ENCODE measurements at regions not wholly inside any gene's neighbourhood (a gene's known extent, or its start where the extent isn't known, plus 50 kb on each side); places are given as distances from the start of the nearest gene placed in this dataset.

DNA sequence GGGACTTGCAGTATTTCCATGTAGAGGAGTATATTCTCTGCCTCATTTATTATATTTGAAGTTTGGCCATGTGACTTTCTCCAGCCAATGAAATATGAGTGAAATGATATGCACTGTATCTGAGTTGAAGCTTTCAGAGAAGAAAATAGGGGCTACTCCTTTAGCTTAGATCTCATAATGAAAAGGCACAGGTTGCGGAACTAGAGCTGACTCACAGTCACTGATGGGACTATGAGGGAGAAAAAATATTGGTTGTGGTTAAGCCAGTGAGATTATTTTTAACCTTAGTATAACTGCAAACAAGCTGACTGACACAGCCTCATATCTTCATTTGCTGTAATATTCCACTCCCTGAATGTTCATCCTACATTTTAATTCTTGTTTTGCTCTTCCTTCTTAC, 1104.3 kb downstream of the RPA4 start:
- DNase-seq (ENCODE audit: low spot score): no peak
- CTCF ChIA-PET: no interaction called here
- POLR2A ChIA-PET: no interaction called here
- no peak overlapping the region for H3K4me3 Mint-ChIP-seq
- H3K27ac Mint-ChIP-seq: no peak overlapping the region
- TF ChIP-seq ATF1 (CRISPR knock-in tag; IDR thresholded peaks at IDR 0.05): no peak
- TF ChIP-seq OVOL2 (CRISPR knock-in tag; IDR thresholded peaks at IDR 0.05; ENCODE audit: borderline replicate concordance): no peak
- TF ChIP-seq FOXJ3 (CRISPR knock-in tag; IDR thresholded peaks at IDR 0.05; ENCODE audit: borderline replicate concordance): no peak
- TF ChIP-seq, protein P1, sequence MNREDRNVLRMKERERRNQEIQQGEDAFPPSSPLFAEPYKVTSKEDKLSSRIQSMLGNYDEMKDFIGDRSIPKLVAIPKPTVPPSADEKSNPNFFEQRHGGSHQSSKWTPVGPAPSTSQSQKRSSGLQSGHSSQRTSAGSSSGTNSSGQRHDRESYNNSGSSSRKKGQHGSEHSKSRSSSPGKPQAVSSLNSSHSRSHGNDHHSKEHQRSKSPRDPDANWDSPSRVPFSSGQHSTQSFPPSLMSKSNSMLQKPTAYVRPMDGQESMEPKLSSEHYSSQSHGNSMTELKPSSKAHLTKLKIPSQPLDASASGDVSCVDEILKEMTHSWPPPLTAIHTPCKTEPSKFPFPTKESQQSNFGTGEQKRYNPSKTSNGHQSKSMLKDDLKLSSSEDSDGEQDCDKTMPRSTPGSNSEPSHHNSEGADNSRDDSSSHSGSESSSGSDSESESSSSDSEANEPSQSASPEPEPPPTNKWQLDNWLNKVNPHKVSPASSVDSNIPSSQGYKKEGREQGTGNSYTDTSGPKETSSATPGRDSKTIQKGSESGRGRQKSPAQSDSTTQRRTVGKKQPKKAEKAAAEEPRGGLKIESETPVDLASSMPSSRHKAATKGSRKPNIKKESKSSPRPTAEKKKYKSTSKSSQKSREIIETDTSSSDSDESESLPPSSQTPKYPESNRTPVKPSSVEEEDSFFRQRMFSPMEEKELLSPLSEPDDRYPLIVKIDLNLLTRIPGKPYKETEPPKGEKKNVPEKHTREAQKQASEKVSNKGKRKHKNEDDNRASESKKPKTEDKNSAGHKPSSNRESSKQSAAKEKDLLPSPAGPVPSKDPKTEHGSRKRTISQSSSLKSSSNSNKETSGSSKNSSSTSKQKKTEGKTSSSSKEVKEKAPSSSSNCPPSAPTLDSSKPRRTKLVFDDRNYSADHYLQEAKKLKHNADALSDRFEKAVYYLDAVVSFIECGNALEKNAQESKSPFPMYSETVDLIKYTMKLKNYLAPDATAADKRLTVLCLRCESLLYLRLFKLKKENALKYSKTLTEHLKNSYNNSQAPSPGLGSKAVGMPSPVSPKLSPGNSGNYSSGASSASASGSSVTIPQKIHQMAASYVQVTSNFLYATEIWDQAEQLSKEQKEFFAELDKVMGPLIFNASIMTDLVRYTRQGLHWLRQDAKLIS (CRISPR knock-in tag; IDR thresholded peaks at IDR 0.05; ENCODE audit: borderline replicate concordance): no peak
- TF ChIP-seq, protein P2, sequence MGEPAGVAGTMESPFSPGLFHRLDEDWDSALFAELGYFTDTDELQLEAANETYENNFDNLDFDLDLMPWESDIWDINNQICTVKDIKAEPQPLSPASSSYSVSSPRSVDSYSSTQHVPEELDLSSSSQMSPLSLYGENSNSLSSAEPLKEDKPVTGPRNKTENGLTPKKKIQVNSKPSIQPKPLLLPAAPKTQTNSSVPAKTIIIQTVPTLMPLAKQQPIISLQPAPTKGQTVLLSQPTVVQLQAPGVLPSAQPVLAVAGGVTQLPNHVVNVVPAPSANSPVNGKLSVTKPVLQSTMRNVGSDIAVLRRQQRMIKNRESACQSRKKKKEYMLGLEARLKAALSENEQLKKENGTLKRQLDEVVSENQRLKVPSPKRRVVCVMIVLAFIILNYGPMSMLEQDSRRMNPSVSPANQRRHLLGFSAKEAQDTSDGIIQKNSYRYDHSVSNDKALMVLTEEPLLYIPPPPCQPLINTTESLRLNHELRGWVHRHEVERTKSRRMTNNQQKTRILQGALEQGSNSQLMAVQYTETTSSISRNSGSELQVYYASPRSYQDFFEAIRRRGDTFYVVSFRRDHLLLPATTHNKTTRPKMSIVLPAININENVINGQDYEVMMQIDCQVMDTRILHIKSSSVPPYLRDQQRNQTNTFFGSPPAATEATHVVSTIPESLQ (CRISPR knock-in tag; IDR thresholded peaks at IDR 0.05): no peak
- TF ChIP-seq TEAD1 (CRISPR knock-in tag; IDR thresholded peaks at IDR 0.05): no peak
- TF ChIP-seq FOXK1 (CRISPR knock-in tag; IDR thresholded peaks at IDR 0.05): no peak
- TF ChIP-seq ZNF232 (CRISPR knock-in tag; IDR thresholded peaks at IDR 0.05): no peak
- TF ChIP-seq SMAD3 (CRISPR knock-in tag; IDR thresholded peaks at IDR 0.05; ENCODE audit: borderline replicate concordance): no peak
- no peak for TF ChIP-seq PRRX2 (CRISPR knock-in tag; IDR thresholded peaks at IDR 0.05)
- TF ChIP-seq ZNF219 (CRISPR knock-in tag; IDR thresholded peaks at IDR 0.05; ENCODE audit: borderline replicate concordance): no peak
- no peak for TF ChIP-seq RELA (CRISPR knock-in tag; IDR thresholded peaks at IDR 0.05; ENCODE audit: borderline replicate concordance)
- no peak for TF ChIP-seq ZNF138 (CRISPR knock-in tag; conservative IDR thresholded peaks at IDR 0.05)
- H3K27me3 Mint-ChIP-seq (ENCODE audit: low read depth): no peaks in the 10 kb centered on the region; the same call in 1 of the 2 replicates
- H3K4me1 Mint-ChIP-seq: peaks cover 41% of the 10 kb centered on the region
- ATAC-seq: no peak
- H3K36me3 Mint-ChIP-seq: peaks cover 32% of the 10 kb centered on the region
- peaks cover 25% of the 10 kb centered on the region for H3K9me3 Mint-ChIP-seq

DNA sequence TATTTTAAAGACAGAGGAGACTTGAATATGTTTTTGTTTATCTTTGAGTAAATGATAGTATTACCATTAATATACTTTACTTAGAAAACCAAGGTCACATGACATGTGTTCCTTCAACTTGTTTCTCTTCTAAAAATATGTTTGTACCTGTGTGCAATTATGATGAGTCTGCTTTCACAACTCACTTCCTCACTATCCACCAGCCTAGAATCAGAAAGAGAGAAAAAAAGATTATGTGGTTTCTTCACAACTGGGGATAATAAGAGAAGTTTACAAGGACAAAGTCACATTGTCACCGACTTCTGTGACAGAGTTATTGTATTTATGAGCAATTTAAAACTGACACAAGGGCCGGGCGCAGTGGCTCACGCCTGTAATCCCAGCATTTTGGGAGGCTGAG, 1112.1 kb downstream of the RPA4 start:
- ATAC-seq (no peak), DNase-seq (ENCODE audit: low spot score) (no peak)
- no peak for TF ChIP-seq ZNF671 (CRISPR knock-in tag; IDR thresholded peaks at IDR 0.05)
- no peak for TF ChIP-seq IRF2 (CRISPR knock-in tag; IDR thresholded peaks at IDR 0.05; ENCODE audit: borderline replicate concordance, low read depth)
- TF ChIP-seq FOXP1 (CRISPR knock-in tag; IDR thresholded peaks at IDR 0.05; ENCODE audit: borderline replicate concordance): no peak
- TF ChIP-seq, protein P3, sequence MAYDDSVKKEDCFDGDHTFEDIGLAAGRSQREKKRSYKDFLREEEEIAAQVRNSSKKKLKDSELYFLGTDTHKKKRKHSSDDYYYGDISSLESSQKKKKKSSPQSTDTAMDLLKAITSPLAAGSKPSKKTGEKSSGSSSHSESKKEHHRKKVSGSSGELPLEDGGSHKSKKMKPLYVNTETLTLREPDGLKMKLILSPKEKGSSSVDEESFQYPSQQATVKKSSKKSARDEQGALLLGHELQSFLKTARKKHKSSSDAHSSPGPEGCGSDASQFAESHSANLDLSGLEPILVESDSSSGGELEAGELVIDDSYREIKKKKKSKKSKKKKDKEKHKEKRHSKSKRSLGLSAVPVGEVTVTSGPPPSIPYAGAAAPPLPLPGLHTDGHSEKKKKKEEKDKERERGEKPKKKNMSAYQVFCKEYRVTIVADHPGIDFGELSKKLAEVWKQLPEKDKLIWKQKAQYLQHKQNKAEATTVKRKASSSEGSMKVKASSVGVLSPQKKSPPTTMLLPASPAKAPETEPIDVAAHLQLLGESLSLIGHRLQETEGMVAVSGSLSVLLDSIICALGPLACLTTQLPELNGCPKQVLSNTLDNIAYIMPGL (CRISPR knock-in tag; IDR thresholded peaks at IDR 0.05): no peak
- TF ChIP-seq, protein P4, sequence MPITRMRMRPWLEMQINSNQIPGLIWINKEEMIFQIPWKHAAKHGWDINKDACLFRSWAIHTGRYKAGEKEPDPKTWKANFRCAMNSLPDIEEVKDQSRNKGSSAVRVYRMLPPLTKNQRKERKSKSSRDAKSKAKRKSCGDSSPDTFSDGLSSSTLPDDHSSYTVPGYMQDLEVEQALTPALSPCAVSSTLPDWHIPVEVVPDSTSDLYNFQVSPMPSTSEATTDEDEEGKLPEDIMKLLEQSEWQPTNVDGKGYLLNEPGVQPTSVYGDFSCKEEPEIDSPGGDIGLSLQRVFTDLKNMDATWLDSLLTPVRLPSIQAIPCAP (CRISPR knock-in tag; IDR thresholded peaks at IDR 0.05): no peak
- TF ChIP-seq ZBTB21 (CRISPR knock-in tag; IDR thresholded peaks at IDR 0.05; ENCODE audit: borderline replicate concordance): no peak
- H3K36me3 Mint-ChIP-seq: peaks cover 25% of the 10 kb centered on the region
- ChIA-PET POLR2A (no interaction called here), CTCF (no interaction called here)
- H3K9me3 Mint-ChIP-seq: peaks cover 24% of the 10 kb centered on the region
- H3K4me3 Mint-ChIP-seq: no peak overlapping the region
- no peaks in the 10 kb centered on the region; the same call in 1 of the 2 replicates for H3K27me3 Mint-ChIP-seq (ENCODE audit: low read depth)
- H3K27ac Mint-ChIP-seq: 0 out of 2 replicates have a peak overlapping the region, but pooled peaks have one; percentile 74
- peaks cover 12% of the 10 kb centered on the region for H3K4me1 Mint-ChIP-seq
